Mucosa of stomach (tissue), 1 donor: ENCODE measurements at regions not wholly inside any gene's neighbourhood (a gene's known extent, or its start where the extent isn't known, plus 50 kb on each side); places are given as distances from the start of the nearest gene placed in this dataset.
"Not testable (repeated sequence)": the region's sequence is repeated elsewhere in the genome, so short reads cannot be mapped to it uniquely, and the experiment has no call there.

ENCODE experiments used
- H3K27me3 ChIP-seq: one replicate; pipeline ENCODE4 v1.7.0; 2013; ENCODE audit warnings: mild to moderate bottlenecking, low read length; ENCODE audit not compliant: control insufficient read depth, insufficient read depth
- H3K36me3 ChIP-seq: one replicate; pipeline ENCODE4 v1.7.0; 2013; ENCODE audit warnings: low read length; ENCODE audit not compliant: control insufficient read depth, insufficient read depth
- H3K4me1 ChIP-seq: one replicate; pipeline ENCODE4 v1.7.0; 2013; ENCODE audit warnings: mild to moderate bottlenecking, low read length; ENCODE audit not compliant: control insufficient read depth, insufficient read depth
- H3K4me3 ChIP-seq: one replicate; pipeline ENCODE4 v1.7.0; 2013; ENCODE audit warnings: low read length
- H3K9ac ChIP-seq: one replicate; pipeline ENCODE4 v1.7.0; 2013; ENCODE audit warnings: mild to moderate bottlenecking, low read length, moderate library complexity
- H3K9me3 ChIP-seq: one replicate; pipeline ENCODE4 v1.7.0; 2013; ENCODE audit warnings: mild to moderate bottlenecking, low read length, moderate library complexity; ENCODE audit not compliant: control insufficient read depth
- donor health status: Pancreatic carcinoma.

DNA sequence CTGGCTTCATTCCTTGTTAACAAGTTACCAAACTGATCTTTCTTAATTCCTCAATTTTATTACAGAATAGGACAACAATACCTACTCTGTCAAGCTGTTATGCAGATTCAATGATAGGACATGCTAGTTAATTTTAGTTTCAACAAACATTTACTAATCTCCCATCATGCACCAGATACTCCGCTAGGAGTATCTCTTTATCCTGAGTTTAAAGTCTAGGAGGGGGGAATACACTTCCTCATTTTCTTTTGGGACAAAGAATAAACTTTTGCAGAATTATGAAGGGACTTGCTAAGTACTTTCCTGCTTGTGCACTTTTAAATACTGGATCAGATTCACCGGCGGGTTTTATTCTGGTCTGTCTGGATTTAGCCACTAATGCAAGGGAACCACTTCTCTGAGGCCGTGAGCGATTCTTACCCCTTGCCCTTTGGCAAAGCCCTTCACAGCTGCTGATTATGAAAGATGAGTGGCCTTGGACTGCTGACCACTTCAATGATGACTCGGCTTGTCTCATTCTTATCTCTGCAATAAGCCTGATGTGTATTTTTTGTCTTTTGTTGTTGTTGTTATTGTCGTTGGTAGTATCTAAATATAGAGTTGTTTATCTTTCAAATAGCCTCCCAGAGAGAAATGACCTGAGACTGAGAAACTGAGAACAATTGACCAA lies 73.9 kb downstream of the RMI1 start:
- H3K9ac ChIP-seq, result no peak overlapping the region
- no peaks in the 10 kb centered on the region for H3K9me3 ChIP-seq
- no peaks in the 10 kb centered on the region for H3K4me1 ChIP-seq
- H3K27me3 ChIP-seq, result no peaks in the 10 kb centered on the region
- H3K36me3 ChIP-seq, result no peaks in the 10 kb centered on the region
- no peak overlapping the region for H3K4me3 ChIP-seq

DNA sequence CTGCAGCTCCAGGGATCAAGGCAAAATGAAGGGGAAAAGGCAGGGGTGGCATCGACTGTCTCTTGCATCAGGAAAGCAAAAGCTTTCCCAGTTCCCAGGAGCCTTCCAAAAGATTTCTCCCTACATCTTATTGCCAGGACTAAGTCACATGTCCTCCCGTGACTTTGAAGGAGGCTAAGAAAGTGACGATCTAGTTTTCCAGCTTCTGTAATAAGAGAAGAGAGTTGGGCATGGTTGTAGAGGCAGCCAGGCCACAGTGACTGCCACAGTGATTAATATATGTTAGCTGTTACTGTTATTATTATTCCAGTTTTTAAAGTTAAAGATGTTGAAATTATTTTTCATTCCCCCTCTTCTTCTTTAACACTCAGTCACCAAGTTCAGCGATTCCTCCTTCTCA lies 77.1 kb downstream of the RMI1 start:
- peaks cover 8% of the 10 kb centered on the region for H3K4me1 ChIP-seq
- H3K9ac ChIP-seq, result no peak overlapping the region
- no peaks in the 10 kb centered on the region for H3K36me3 ChIP-seq
- H3K4me3 ChIP-seq, result no peak overlapping the region
- no peaks in the 10 kb centered on the region for H3K9me3 ChIP-seq
- H3K27me3 ChIP-seq, result no peaks in the 10 kb centered on the region

DNA sequence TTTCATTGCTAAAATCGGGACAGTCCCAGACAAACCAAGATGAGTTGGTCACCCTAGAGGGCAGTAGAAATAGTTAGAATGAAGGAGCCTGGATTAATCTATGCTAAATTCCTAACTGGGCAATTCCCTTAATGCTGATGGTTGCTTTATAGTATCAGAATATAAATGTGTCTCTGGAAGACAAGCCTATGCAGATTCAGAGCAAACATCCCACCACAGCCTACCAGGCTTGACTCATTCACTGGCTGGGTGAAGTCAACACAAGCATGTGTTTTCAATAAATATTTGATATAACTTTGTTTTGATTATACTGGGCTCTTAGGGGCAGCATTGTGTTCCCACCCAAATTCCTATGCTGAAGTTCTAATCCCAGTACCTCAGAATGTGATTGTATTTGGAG lies 79.3 kb downstream of the RMI1 start:
- H3K27me3 ChIP-seq, result no peaks in the 10 kb centered on the region
- H3K36me3 ChIP-seq, result no peaks in the 10 kb centered on the region
- no peak overlapping the region for H3K4me3 ChIP-seq
- H3K9me3 ChIP-seq, result no peaks in the 10 kb centered on the region
- peaks cover 8% of the 10 kb centered on the region for H3K4me1 ChIP-seq
- no peak overlapping the region for H3K9ac ChIP-seq

DNA sequence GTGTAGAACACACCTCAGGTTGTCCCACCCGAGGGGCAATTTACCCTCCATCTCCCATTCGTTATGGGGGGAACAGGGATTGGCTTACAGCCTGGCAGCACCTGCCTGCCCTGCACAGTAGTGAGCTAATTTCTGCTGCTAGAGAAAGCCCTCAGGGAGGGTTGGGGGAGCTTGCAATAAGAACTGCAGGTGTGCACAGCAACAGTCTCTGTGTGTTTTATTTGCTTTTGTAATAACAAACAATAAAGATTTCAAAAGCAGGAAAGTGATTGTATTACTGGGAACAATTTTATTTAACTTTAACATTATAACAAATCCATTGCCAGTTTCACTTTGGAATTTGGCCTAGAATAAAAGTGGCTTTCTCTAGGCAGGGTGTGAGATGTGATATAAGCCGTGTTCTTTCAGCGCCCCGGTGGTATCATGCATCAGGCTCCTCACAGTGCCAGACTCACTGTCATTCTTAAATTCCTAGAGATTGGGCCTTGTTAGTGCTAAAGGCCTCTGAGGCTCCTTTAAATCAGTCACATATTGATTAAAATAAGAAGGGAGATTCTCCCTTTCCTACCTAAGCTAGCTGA lies 81.1 kb downstream of the RMI1 start:
- H3K4me1 ChIP-seq, result peaks cover 8% of the 10 kb centered on the region

DNA sequence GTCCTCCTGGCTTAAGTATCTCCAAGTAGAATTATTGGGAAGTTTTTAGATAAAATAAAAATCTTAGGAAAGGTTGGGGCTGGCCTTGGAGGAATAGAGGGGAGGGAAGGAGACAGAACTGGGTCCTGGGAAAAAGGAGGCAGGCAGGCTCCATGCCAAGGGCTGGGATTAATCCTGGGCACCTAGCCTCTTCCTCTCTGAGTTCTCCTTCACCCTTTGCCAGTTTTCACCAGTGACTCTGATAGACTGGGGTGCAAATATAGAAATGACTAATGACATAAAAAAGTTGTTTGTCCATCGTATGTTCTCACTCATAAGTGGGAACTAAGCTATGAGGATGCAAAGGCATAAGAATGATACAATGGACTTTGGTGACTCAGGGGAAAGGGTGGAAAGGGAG lies 81.9 kb downstream of the RMI1 start:
- no peak overlapping the region for H3K4me3 ChIP-seq
- H3K9ac ChIP-seq, result no peak overlapping the region
- no peaks in the 10 kb centered on the region for H3K9me3 ChIP-seq
- H3K4me1 ChIP-seq, result peaks cover 8% of the 10 kb centered on the region
- no peaks in the 10 kb centered on the region for H3K36me3 ChIP-seq
- H3K27me3 ChIP-seq, result no peaks in the 10 kb centered on the region

More for the DNA sequence above, 81.1 kb downstream of the RMI1 start:
- Histone ChIP-seq H3K9me3 (no peaks in the 10 kb centered on the region), H3K27me3 (no peaks in the 10 kb centered on the region), H3K36me3 (no peaks in the 10 kb centered on the region), H3K4me3 (no peak overlapping the region), H3K9ac (no peak overlapping the region)

DNA sequence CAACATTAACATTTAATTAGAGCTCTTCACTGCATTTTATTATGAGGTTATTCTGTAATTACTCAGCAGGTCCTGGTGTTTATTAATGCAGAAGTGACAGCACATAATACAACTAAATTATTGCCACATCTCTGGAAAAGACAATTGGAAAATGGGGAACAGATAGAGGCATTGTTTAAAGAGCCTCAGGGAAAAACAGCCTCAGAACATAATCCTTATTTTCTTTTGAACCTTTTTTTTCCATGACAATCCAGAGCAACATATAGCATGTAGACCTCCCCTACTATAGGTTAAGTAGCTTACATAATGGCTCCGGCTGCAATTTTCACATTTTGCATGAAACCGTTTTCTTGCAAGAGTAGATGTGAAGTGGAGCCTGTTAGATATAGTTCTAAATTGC lies 87.2 kb downstream of the RMI1 start:
- Histone ChIP-seq H3K4me3 (no peak overlapping the region), H3K4me1 (peaks cover 3% of the 10 kb centered on the region), H3K27me3 (no peaks in the 10 kb centered on the region), H3K9ac (no peak overlapping the region), H3K36me3 (no peaks in the 10 kb centered on the region), H3K9me3 (no peaks in the 10 kb centered on the region)

DNA sequence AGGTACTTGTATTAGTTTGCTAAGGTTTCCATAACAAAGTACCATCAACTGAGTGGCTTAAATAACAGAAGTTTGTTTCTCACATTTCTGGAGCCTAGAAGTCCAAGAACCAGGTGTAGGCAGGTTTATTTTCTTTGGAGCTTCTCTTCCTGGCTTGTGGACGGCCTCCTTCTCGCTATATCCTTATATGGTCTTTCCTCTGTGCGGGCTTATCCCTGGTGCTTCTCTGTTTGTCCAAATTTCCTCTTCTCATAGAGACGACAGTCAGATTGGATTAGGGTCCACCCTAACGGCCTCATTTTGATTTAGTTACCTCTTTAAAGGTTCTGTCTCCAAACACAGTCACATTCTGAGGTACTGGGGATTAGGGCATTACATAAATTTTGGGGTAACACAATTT lies 88.3 kb downstream of the RMI1 start:
- no peak overlapping the region for H3K4me3 ChIP-seq
- no peaks in the 10 kb centered on the region for H3K9me3 ChIP-seq
- H3K27me3 ChIP-seq, result no peaks in the 10 kb centered on the region

DNA sequence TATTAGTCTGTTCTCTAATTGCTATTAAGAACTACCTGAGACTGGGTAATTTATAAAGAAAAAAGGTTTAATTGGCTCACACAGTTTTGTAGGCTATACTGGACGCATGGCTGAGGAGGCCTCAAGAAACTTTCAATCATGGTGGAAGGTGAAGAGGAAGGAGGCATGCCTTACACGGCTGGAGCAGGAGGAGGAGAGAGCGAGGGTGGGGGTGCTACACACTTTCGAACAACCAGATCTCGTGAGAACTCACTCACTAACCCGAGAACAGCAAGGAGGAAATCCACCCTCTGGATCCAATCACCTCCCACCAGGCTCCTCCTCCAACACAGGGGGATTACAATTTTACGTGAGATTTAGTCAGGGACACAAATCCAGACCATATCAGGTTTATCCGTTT lies 90.0 kb downstream of the RMI1 start:
- Histone ChIP-seq H3K36me3 (no peaks in the 10 kb centered on the region), H3K27me3 (no peaks in the 10 kb centered on the region), H3K4me1 (peaks cover 7% of the 10 kb centered on the region), H3K4me3 (no peak overlapping the region), H3K9ac (no peak overlapping the region), H3K9me3 (no peaks in the 10 kb centered on the region)

More for the DNA sequence above, 88.3 kb downstream of the RMI1 start:
- Histone ChIP-seq H3K36me3 (no peaks in the 10 kb centered on the region), H3K9ac (no peak overlapping the region), H3K4me1 (peaks cover 7% of the 10 kb centered on the region)

DNA sequence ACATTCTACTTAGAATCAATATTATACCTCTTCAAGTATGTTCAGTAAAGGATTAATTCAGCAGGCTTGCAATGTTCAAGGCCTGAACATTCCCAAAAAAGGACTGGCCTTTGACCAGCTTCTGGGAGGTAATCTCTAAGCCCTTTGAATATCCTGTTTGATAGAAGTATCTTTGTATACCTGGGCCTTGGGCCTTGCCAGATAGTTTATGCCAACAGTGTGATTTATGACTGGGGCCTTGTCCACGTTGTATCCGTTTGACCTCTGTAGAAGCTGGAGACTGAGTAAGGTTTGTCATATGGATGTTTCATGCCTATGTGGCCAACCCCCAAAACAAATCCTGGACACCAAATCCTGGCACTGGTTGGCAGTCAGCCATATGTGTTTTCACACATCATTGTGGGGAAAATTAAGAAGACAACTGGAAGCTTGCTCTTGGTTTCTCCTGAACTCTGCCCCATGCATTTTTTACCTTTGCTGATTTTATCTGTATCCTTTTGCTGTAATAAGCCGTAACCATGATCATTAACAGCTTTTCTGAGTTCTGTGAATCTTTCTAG lies 92.1 kb downstream of the RMI1 start:
- H3K9ac ChIP-seq, result no peak overlapping the region
- H3K9me3 ChIP-seq, result no peaks in the 10 kb centered on the region
- H3K4me1 ChIP-seq, result peaks cover 7% of the 10 kb centered on the region
- H3K36me3 ChIP-seq, result no peaks in the 10 kb centered on the region
- H3K27me3 ChIP-seq, result no peaks in the 10 kb centered on the region
- H3K4me3 ChIP-seq, result no peak overlapping the region

DNA sequence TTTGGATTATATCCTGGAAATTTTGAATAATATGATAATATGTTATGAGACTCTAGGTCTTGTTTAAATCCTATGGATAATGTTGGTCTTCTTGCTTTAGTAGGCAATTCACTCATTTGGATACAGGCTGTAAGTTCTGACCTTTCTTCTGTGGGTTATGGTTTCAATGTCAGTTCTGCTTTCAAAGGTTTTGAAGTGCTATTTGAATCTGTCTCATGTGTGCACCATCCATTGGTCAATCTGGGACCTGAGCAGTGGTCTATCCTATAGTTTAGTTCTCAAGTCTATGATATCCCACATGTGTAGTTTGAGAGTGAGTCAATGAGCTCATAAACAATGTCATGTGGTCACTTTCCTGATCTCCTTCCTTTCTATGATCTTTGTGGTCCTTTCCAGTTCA lies 94.4 kb downstream of the RMI1 start:
- H3K36me3 ChIP-seq, result no peaks in the 10 kb centered on the region
- H3K9me3 ChIP-seq, result no peaks in the 10 kb centered on the region
- H3K9ac ChIP-seq, result no peak overlapping the region

DNA sequence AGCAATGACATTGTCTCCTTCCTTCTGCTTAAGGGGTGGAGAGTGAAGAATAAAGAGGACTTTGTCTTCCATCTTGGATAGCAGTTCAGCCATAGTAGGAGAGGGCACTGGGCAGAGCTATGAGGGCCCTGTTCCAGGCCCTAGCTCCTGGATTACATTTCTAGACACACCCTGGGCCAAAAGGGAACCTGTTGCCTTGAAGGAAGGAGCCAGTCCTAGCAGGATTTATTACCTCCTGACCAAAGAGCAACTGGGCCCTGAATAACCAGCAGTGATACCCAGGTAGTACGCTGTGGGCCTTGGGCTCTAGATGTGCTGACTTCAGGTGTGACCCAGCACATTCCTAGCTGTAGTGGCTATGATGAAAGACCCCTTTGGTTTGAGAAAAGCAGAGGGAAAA lies 95.8 kb downstream of the RMI1 start:
- no peak overlapping the region for H3K4me3 ChIP-seq
- H3K9ac ChIP-seq, result no peak overlapping the region
- H3K4me1 ChIP-seq, result peaks cover 7% of the 10 kb centered on the region
- H3K27me3 ChIP-seq, result no peaks in the 10 kb centered on the region
- H3K9me3 ChIP-seq, result no peaks in the 10 kb centered on the region
- no peaks in the 10 kb centered on the region for H3K36me3 ChIP-seq

More for the DNA sequence above, 94.4 kb downstream of the RMI1 start:
- no peak overlapping the region for H3K4me3 ChIP-seq
- H3K4me1 ChIP-seq, result peaks cover 7% of the 10 kb centered on the region
- no peaks in the 10 kb centered on the region for H3K27me3 ChIP-seq

DNA sequence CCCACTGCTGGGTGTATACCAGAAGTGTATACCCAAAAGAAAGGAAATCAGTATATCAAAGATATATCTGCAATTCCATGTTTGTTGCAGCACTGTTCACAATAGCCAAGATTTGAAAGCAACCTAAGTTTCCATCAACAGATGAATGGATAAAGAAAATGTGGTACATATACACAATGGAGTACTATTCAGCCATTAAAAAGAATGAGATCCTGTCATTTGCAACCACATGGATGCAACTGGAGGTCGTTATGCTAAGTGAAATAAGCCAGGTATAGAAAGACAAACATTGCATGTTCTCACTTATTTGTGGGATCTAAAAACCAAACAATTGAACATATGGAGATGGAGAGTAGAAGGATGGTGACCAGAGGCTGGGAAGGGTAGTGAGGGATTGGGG lies 97.2 kb downstream of the RMI1 start:
- H3K4me1 ChIP-seq, H3K36me3 ChIP-seq, H3K9ac ChIP-seq, H3K27me3 ChIP-seq, H3K9me3 ChIP-seq, H3K4me3 ChIP-seq: not testable (repeated sequence)
